ENCODE measurements at regions not wholly inside any gene's neighbourhood (a gene's known extent, or its start where the extent isn't known, plus 50 kb on each side); places are given as distances from the start of the nearest gene placed in this dataset.

- TF ChIP-seq CTCF (IDR thresholded peaks at IDR 0.05) (no peak), POLR2AphosphoS5 (IDR thresholded peaks at IDR 0.05) (no peak), POLR2A (IDR thresholded peaks at IDR 0.05) (no peak)
- intact Hi-C loops (cut with DNase I; ENCODE audit: low total_unique reads): no loop called here
These were observed 81.6 kb upstream of the HS3ST2 start for GRCh38 chr16:22732400-22732799.

GRCh38 chr16:22732959-22733358 lies 81.0 kb upstream of the HS3ST2 start:
- Histone ChIP-seq H3K9me3 (no peaks in the 10 kb centered on the region), H3K4me3 (no peak overlapping the region)
- TF ChIP-seq POLR2A (IDR thresholded peaks at IDR 0.05) (no peak), CTCF (IDR thresholded peaks at IDR 0.05) (no peak), POLR2AphosphoS5 (IDR thresholded peaks at IDR 0.05) (no peak)

More at GRCh38 chr16:22732400-22732799, 81.6 kb upstream of the HS3ST2 start:
- H3K27me3 ChIP-seq: no peaks in the 10 kb centered on the region
- no peaks in the 10 kb centered on the region for H3K4me1 ChIP-seq
- no peaks in the 10 kb centered on the region for H3K36me3 ChIP-seq
- no peak overlapping the region for H3K27ac ChIP-seq
- DNase-seq (ENCODE audit: low spot score in 2 of 2): no peak
- H3K9me3 ChIP-seq: no peaks in the 10 kb centered on the region
- H3K4me3 ChIP-seq: no peak overlapping the region

GRCh38 chr16:22734368-22734767 lies 79.6 kb upstream of the HS3ST2 start:
- DNase-seq (ENCODE audit: low spot score in 2 of 2): no peak
- intact Hi-C loops (cut with DNase I; ENCODE audit: low total_unique reads): no loop called here
- Histone ChIP-seq H3K9me3 (no peaks in the 10 kb centered on the region), H3K27me3 (no peaks in the 10 kb centered on the region), H3K4me1 (no peaks in the 10 kb centered on the region), H3K4me3 (no peak overlapping the region), H3K36me3 (no peaks in the 10 kb centered on the region), H3K27ac (no peak overlapping the region)
- TF ChIP-seq POLR2AphosphoS5 (IDR thresholded peaks at IDR 0.05) (no peak), CTCF (IDR thresholded peaks at IDR 0.05) (no peak), POLR2A (IDR thresholded peaks at IDR 0.05) (no peak)

More at GRCh38 chr16:22732959-22733358, 81.0 kb upstream of the HS3ST2 start:
- no peak overlapping the region for H3K27ac ChIP-seq
- no peaks in the 10 kb centered on the region for H3K27me3 ChIP-seq
- no peaks in the 10 kb centered on the region for H3K36me3 ChIP-seq
- H3K4me1 ChIP-seq: no peaks in the 10 kb centered on the region
- intact Hi-C loops (cut with DNase I; ENCODE audit: low total_unique reads): no loop called here
- DNase-seq (ENCODE audit: low spot score in 2 of 2): no peak

- DNase-seq (ENCODE audit: low spot score in 2 of 2): no peak
- H3K27me3 ChIP-seq: no peaks in the 10 kb centered on the region
- intact Hi-C loops (cut with DNase I; ENCODE audit: low total_unique reads): no loop called here
These were observed 77.2 kb upstream of the HS3ST2 start for GRCh38 chr16:22736791-22737190.

GRCh38 chr16:22739077-22739476 lies 74.9 kb upstream of the HS3ST2 start:
- intact Hi-C loops (cut with DNase I; ENCODE audit: low total_unique reads): no loop called here
- no peak overlapping the region for H3K27ac ChIP-seq

More at GRCh38 chr16:22736791-22737190, 77.2 kb upstream of the HS3ST2 start:
- H3K36me3 ChIP-seq: no peaks in the 10 kb centered on the region
- no peaks in the 10 kb centered on the region for H3K9me3 ChIP-seq
- H3K4me3 ChIP-seq: no peak overlapping the region
- no peaks in the 10 kb centered on the region for H3K4me1 ChIP-seq
- no peak overlapping the region for H3K27ac ChIP-seq
- no peak for TF ChIP-seq POLR2A (IDR thresholded peaks at IDR 0.05)
- no peak for TF ChIP-seq POLR2AphosphoS5 (IDR thresholded peaks at IDR 0.05)
- no peak for TF ChIP-seq CTCF (IDR thresholded peaks at IDR 0.05)

More at GRCh38 chr16:22739077-22739476, 74.9 kb upstream of the HS3ST2 start:
- TF ChIP-seq POLR2A (IDR thresholded peaks at IDR 0.05) (no peak), CTCF (IDR thresholded peaks at IDR 0.05) (no peak), POLR2AphosphoS5 (IDR thresholded peaks at IDR 0.05) (no peak)
- Histone ChIP-seq H3K4me3 (no peak overlapping the region), H3K27me3 (no peaks in the 10 kb centered on the region), H3K9me3 (no peaks in the 10 kb centered on the region), H3K36me3 (no peaks in the 10 kb centered on the region), H3K4me1 (no peaks in the 10 kb centered on the region)
- no peak for DNase-seq (ENCODE audit: low spot score in 2 of 2)
